KMS-11 (cell line): ENCODE measurements at regions not wholly inside any gene's neighbourhood (a gene's known extent, or its start where the extent isn't known, plus 50 kb on each side); places are given as distances from the start of the nearest gene placed in this dataset.
A peak's percentile ranks its signal among the peaks of the same experiment; 100 is the strongest.

Experiments
- H2AFZ ChIP-seq: fragments of 200-600 bp; sonication (generic); 2 replicates; pipeline ENCODE4 v1.6.1; 2016; ENCODE audit warnings: antibody characterized with exemption, mixed run types, low read depth
- H3K27ac ChIP-seq: fragments of 200-600 bp; sonication (generic); 2 replicates; pipeline ENCODE4 v1.6.1; 2016; ENCODE audit warnings: mild to moderate bottlenecking, mixed run types
- H3K27me3 ChIP-seq: fragments of 200-600 bp; sonication (generic); 2 replicates; pipeline ENCODE4 v1.6.1; 2017; ENCODE audit warnings: mild to moderate bottlenecking, low read depth, mixed run types, moderate library complexity; ENCODE audit not compliant: insufficient read depth
- H3K36me3 ChIP-seq: fragments of 200-600 bp; sonication (generic); 2 replicates; pipeline ENCODE4 v1.6.1; 2017; ENCODE audit warnings: mild to moderate bottlenecking, mixed run types; ENCODE audit not compliant: insufficient read depth
- H3K4me1 ChIP-seq: fragments of 200-600 bp; sonication (generic); 2 replicates; pipeline ENCODE4 v1.6.1; 2016; ENCODE audit warnings: mild to moderate bottlenecking, low read depth, mixed run types; ENCODE audit not compliant: poor library complexity, severe bottlenecking
- H3K4me2 ChIP-seq: fragments of 200-600 bp; sonication (generic); 2 replicates; pipeline ENCODE4 v1.7.0; 2016; ENCODE audit warnings: mild to moderate bottlenecking, mixed run types
- H3K4me3 ChIP-seq: fragments of 200-600 bp; sonication (generic); IDR thresholded peaks from 2 replicates; pipeline ENCODE4 v1.6.1; 2017; ENCODE audit warnings: low read depth, low read length, mixed read lengths; ENCODE audit not compliant: insufficient read depth
- H3K79me2 ChIP-seq: fragments of 200-600 bp; sonication (generic); 2 replicates; pipeline ENCODE4 v1.6.1; 2016; ENCODE audit warnings: low read depth, mixed run types; ENCODE audit not compliant: insufficient read depth
- H3K9ac ChIP-seq: fragments of 200-600 bp; sonication (generic); 2 replicates; pipeline ENCODE4 v1.6.1; 2016; ENCODE audit warnings: mild to moderate bottlenecking, mixed run types
- H4K20me1 ChIP-seq: fragments of 200-600 bp; sonication (generic); 2 replicates; pipeline ENCODE4 v1.6.1; 2016; ENCODE audit warnings: mild to moderate bottlenecking, mixed run types; ENCODE audit not compliant: insufficient read depth
- TF ChIP-seq, protein P1 (sequence below): fragments of 200-600 bp; sonication (generic); conservative IDR thresholded peaks from 2 replicates; pipeline ENCODE4 v1.6.1; 2017; ENCODE audit warnings: low read depth, mild to moderate bottlenecking, antibody characterized with exemption, low read length, moderate library complexity, mixed read lengths

GRCh38 chr9:89655990-89656657 is 51.3 kb downstream of the GADD45G start:
- Histone ChIP-seq H4K20me1 (no peaks in the 10 kb centered on the region), H3K27ac (no peak overlapping the region), H3K36me3 (no peaks in the 10 kb centered on the region), H2AFZ (no peak overlapping the region), H3K4me2 (no peak overlapping the region), H3K9ac (no peak overlapping the region), H3K79me2 (no peaks in the 10 kb centered on the region), H3K4me1 (peaks cover 25% of the 10 kb centered on the region), H3K4me3 (no peak overlapping the region), H3K27me3 (no peaks in the 10 kb centered on the region)
- TF ChIP-seq, protein P1, sequence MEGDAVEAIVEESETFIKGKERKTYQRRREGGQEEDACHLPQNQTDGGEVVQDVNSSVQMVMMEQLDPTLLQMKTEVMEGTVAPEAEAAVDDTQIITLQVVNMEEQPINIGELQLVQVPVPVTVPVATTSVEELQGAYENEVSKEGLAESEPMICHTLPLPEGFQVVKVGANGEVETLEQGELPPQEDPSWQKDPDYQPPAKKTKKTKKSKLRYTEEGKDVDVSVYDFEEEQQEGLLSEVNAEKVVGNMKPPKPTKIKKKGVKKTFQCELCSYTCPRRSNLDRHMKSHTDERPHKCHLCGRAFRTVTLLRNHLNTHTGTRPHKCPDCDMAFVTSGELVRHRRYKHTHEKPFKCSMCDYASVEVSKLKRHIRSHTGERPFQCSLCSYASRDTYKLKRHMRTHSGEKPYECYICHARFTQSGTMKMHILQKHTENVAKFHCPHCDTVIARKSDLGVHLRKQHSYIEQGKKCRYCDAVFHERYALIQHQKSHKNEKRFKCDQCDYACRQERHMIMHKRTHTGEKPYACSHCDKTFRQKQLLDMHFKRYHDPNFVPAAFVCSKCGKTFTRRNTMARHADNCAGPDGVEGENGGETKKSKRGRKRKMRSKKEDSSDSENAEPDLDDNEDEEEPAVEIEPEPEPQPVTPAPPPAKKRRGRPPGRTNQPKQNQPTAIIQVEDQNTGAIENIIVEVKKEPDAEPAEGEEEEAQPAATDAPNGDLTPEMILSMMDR: no peak

DNA sequence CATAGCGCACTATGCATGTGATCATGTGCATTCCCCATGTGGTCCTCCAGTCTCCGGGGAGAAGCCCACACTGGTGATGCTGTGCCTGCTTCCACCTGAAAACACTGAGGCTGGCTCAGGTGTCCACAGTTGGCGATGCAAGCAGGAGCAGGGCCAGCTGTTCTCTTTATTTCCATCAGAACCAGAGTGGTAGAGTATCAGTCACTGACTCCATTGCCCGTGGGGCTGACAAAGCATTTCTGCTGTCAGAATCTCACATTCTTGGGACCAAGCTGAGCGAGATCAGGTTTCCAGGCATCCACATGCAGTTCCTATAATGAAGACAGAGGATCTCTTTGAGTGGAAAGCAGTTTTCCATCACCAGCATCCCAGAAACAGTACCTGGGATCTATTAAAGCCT is 52.5 kb downstream of the GADD45G start:
- peak overlapping the region; percentile 51; the same call in 1 of the 2 replicates for H2AFZ ChIP-seq
- no peaks in the 10 kb centered on the region for H4K20me1 ChIP-seq
- H3K4me2 ChIP-seq: peak overlapping the region; percentile 76
- TF ChIP-seq, protein P1: no peak
- H3K27me3 ChIP-seq: no peaks in the 10 kb centered on the region
- peaks cover 25% of the 10 kb centered on the region for H3K4me1 ChIP-seq
- H3K4me3 ChIP-seq: no peak overlapping the region
- H3K36me3 ChIP-seq: no peaks in the 10 kb centered on the region
- no peaks in the 10 kb centered on the region for H3K79me2 ChIP-seq
- peak overlapping the region; percentile 20 for H3K27ac ChIP-seq
- H3K9ac ChIP-seq: peak overlapping the region; percentile 28; the same call in 1 of the 2 replicates

DNA sequence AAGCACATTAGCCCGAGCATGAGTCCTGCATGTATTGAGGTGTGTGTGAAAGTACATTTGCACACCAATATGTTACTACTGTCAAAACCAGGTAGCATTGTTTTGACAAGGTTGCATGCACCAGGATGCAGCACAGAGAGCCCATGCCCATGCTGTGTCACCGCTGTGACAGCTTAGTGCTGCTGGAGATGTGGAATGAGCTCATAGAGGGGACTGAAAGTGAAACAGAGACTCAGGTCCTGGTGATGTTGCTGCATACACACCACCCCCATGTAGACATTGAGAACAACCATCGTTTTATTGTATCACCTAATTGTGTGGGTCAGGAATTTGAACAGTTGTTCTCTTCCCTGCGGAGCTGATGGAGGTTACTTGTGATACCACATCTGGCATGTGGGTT is 53.0 kb downstream of the GADD45G start:
- Histone ChIP-seq H3K9ac (peak overlapping the region; percentile 32; the same call in 1 of the 2 replicates), H3K4me2 (peak overlapping the region; percentile 76), H3K79me2 (no peaks in the 10 kb centered on the region), H4K20me1 (no peaks in the 10 kb centered on the region), H3K36me3 (no peaks in the 10 kb centered on the region), H3K4me1 (peaks cover 25% of the 10 kb centered on the region), H2AFZ (peak overlapping the region; percentile 51; the same call in 1 of the 2 replicates), H3K27me3 (no peaks in the 10 kb centered on the region), H3K27ac (peak overlapping the region; percentile 20), H3K4me3 (no peak overlapping the region)
- TF ChIP-seq, protein P1: no peak

- Histone ChIP-seq H3K79me2 (no peaks in the 10 kb centered on the region), H3K27me3 (no peaks in the 10 kb centered on the region), H3K4me2 (peak overlapping the region; percentile 76), H3K4me1 (peaks cover 31% of the 10 kb centered on the region), H3K4me3 (no peak overlapping the region), H3K9ac (peak overlapping the region; percentile 32; the same call in 1 of the 2 replicates), H3K36me3 (no peaks in the 10 kb centered on the region), H2AFZ (peak overlapping the region; percentile 51; the same call in 1 of the 2 replicates), H4K20me1 (no peaks in the 10 kb centered on the region), H3K27ac (peak overlapping the region; percentile 20; the same call in 1 of the 2 replicates)
- TF ChIP-seq, protein P1: no peak
Observed at GRCh38 chr9:89658401-89658800, 53.6 kb downstream of the GADD45G start.
